GM23338 (cell line): ENCODE measurements at regions not wholly inside any gene's neighbourhood (a gene's known extent, or its start where the extent isn't known, plus 50 kb on each side); places are given as distances from the start of the nearest gene placed in this dataset.

ENCODE experiments used
- ATAC-seq: fragments of 200-7000 bp; cut with Tn5 transposase; 3 replicates; pipeline ENCODE4 v1.9.1; 2020
- DNase-seq: peaks from one replicate; pipeline ENCODE4 v3.0.0-alpha.2; 2015; ENCODE audit warnings: low spot score
- H2AFZ ChIP-seq: fragments of 200-600 bp; sonication (generic); 2 replicates; pipeline ENCODE4 v1.8.0; 2016; ENCODE audit warnings: antibody characterized with exemption, mild to moderate bottlenecking, moderate library complexity
- H3F3A ChIP-seq: fragments of 200-600 bp; sonication (generic); replicated peaks from 2 replicates; pipeline ENCODE4 v1.8.0; 2017; ENCODE audit warnings: antibody characterized with exemption, mixed run types, low read depth
- H3K27ac ChIP-seq: fragments of 200-600 bp; sonication (generic); 2 replicates; pipeline ENCODE4 v1.6.1; 2016; ENCODE audit warnings: low read depth
- H3K27me3 ChIP-seq: fragments of 200-600 bp; sonication (generic); 2 replicates; pipeline ENCODE4 v1.8.0; 2016; ENCODE audit warnings: mild to moderate bottlenecking, mixed run types, moderate library complexity; ENCODE audit not compliant: insufficient read depth
- H3K36me3 ChIP-seq: fragments of 200-600 bp; sonication (generic); 2 replicates; pipeline ENCODE4 v1.8.0; 2016; ENCODE audit warnings: mild to moderate bottlenecking; ENCODE audit not compliant: insufficient read depth
- H3K4me1 ChIP-seq: fragments of 200-600 bp; sonication (generic); 2 replicates; pipeline ENCODE4 v1.8.0; 2016; ENCODE audit warnings: mild to moderate bottlenecking, moderate library complexity; ENCODE audit not compliant: insufficient read depth
- H3K4me2 ChIP-seq: fragments of 200-600 bp; sonication (generic); 2 replicates; pipeline ENCODE4 v1.7.1; 2017; ENCODE audit warnings: mixed run types
- H3K4me3 ChIP-seq: fragments of 200-600 bp; sonication (generic); 2 replicates; pipeline ENCODE4 v1.6.1; 2016; ENCODE audit warnings: mixed run types
- H3K79me2 ChIP-seq: fragments of 200-600 bp; sonication (generic); replicated peaks from 2 replicates; pipeline ENCODE4 v1.8.0; 2017; ENCODE audit warnings: mild to moderate bottlenecking; ENCODE audit not compliant: insufficient read depth
- H3K9me2 ChIP-seq: fragments of 200-600 bp; sonication (generic); 2 replicates; pipeline ENCODE4 v1.8.0; 2017; ENCODE audit not compliant: insufficient read depth
- H4K20me1 ChIP-seq: fragments of 200-600 bp; sonication (generic); replicated peaks from 2 replicates; pipeline ENCODE4 v1.8.0; 2017; ENCODE audit warnings: mild to moderate bottlenecking; ENCODE audit not compliant: insufficient read depth
- H3K27ac Mint-ChIP-seq: 2 replicates; pipeline ENCODE4 v1.8.0; 2020; ENCODE audit warnings: inconsistent platforms, mild to moderate bottlenecking, moderate library complexity, mixed read lengths
- H3K27me3 Mint-ChIP-seq: 3 replicates; pipeline ENCODE4 v1.8.0; 2022; ENCODE audit warnings: low read depth, mild to moderate bottlenecking, moderate library complexity, mixed read lengths, inconsistent platforms; ENCODE audit not compliant: insufficient read depth, poor library complexity
- H3K36me3 Mint-ChIP-seq: 3 replicates; pipeline ENCODE4 v1.8.0; 2021; ENCODE audit warnings: low read depth, mild to moderate bottlenecking, inconsistent platforms, moderate library complexity, mixed read lengths
- H3K4me1 Mint-ChIP-seq: 3 replicates; pipeline ENCODE4 v1.8.0; 2020; ENCODE audit warnings: mild to moderate bottlenecking, inconsistent platforms, mixed read lengths
- H3K4me3 Mint-ChIP-seq: 3 replicates; pipeline ENCODE4 v1.8.0; 2021; ENCODE audit warnings: moderate library complexity, mild to moderate bottlenecking, inconsistent platforms, mixed read lengths
- H3K9me3 Mint-ChIP-seq: 3 replicates; pipeline ENCODE4 v1.8.0; 2020; ENCODE audit warnings: moderate library complexity, mild to moderate bottlenecking, inconsistent platforms, mixed read lengths
- CREB1 ChIP-seq: fragments of 250-450 bp; sonication (Bioruptor Pico); IDR thresholded peaks from 2 replicates; pipeline ENCODE4 v1.5.0; 2020; ENCODE audit warnings: low read depth, mild to moderate bottlenecking, moderate library complexity
- EZH2 ChIP-seq: fragments of 200-600 bp; sonication (generic); IDR thresholded peaks from one replicate; pipeline ENCODE4 v1.8.0; 2017; ENCODE audit warnings: antibody characterized with exemption, mild to moderate bottlenecking, low read depth; ENCODE audit not compliant: unreplicated experiment
- EZH2phosphoT487 ChIP-seq: fragments of 200-600 bp; sonication (generic); IDR thresholded peaks from one replicate; pipeline ENCODE4 v1.8.1; 2018; ENCODE audit warnings: antibody characterized with exemption; ENCODE audit not compliant: unreplicated experiment
- JUNB ChIP-seq: IDR thresholded peaks from one replicate; pipeline ENCODE4 v1.6.1; 2016; ENCODE audit warnings: antibody characterized with exemption; ENCODE audit not compliant: unreplicated experiment
- NANOG ChIP-seq: IDR thresholded peaks from 2 replicates; pipeline ENCODE4 v1.6.1; 2016; ENCODE audit warnings: antibody characterized with exemption, borderline replicate concordance
- POLR2AphosphoS5 ChIP-seq: IDR thresholded peaks from 2 replicates; pipeline ENCODE4 v1.6.1; 2016; ENCODE audit warnings: antibody characterized with exemption, low read depth
- STAT1 ChIP-seq: IDR thresholded peaks from one replicate; pipeline ENCODE4 v1.6.1; 2016; ENCODE audit warnings: antibody characterized with exemption; ENCODE audit not compliant: unreplicated experiment
- ZNF114 ChIP-seq: fragments of 250-450 bp; sonication (Bioruptor Pico); IDR thresholded peaks from 2 replicates; pipeline ENCODE4 v1.5.0; 2020; ENCODE audit warnings: mild to moderate bottlenecking, moderate library complexity
- ZNF331 ChIP-seq: fragments of 250-450 bp; sonication (Bioruptor Pico); IDR thresholded peaks from 2 replicates; pipeline ENCODE4 v1.5.0; 2020; ENCODE audit warnings: low read depth, mild to moderate bottlenecking, moderate library complexity
- TF ChIP-seq, protein P1 (sequence below): fragments of 250-450 bp; sonication (Bioruptor Pico); IDR thresholded peaks from 2 replicates; pipeline ENCODE4 v1.5.0; 2020; ENCODE audit warnings: mild to moderate bottlenecking, moderate library complexity
- TF ChIP-seq, protein P2 (sequence below): IDR thresholded peaks from 2 replicates; pipeline ENCODE4 v1.6.1; 2016; ENCODE audit warnings: antibody characterized with exemption
- TF ChIP-seq, protein P3 (sequence below), 2 experiments: fragments of 200-600 bp in 1 of 2; sonication (generic) in 1 of 2; conservative IDR thresholded peaks; 2 replicates each; pipeline versions ENCODE4 v1.5.1 to v1.6.1; 2016 to 2017; ENCODE audit warnings: antibody characterized with exemption in 2 of 2, low read depth in 2 of 2, mild to moderate bottlenecking in 2 of 2, moderate library complexity in 1 of 2
- TF ChIP-seq, protein P4 (sequence below): IDR thresholded peaks from one replicate; pipeline ENCODE4 v1.6.1; 2018; ENCODE audit warnings: antibody characterized with exemption; ENCODE audit not compliant: unreplicated experiment

DNA sequence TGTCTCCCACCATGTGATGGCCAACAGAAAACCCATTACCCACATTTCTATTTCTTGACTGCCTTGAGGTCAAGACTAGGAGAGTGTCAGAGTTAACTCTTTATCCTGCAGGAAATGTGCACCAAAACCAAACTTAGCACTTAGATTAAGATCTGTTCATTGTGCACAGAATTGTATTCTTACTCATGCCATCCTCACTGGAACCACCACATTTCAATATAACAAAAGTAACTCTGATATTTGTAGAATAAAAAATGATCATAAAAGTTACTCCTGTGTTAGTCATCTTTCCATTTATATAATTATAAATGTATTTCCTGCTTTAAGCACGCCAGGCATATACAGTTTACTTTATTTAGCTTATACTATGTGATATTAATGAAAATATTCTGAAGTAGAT, 193.0 kb upstream of the DPYD start:
- Histone ChIP-seq H3K4me1 (no peaks in the 10 kb centered on the region), H2AFZ (no peak overlapping the region), H3K4me2 (no peak overlapping the region), H3K27me3 (no peaks in the 10 kb centered on the region), H3K9me2 (no peaks in the 10 kb centered on the region), H3K27ac (no peak overlapping the region), H3K36me3 (no peaks in the 10 kb centered on the region), H3F3A (no peaks in the 10 kb centered on the region), H3K4me3 (no peak overlapping the region), H4K20me1 (no peaks in the 10 kb centered on the region), H3K79me2 (no peaks in the 10 kb centered on the region)
- no peak for DNase-seq
- no peaks in the 10 kb centered on the region for H3K36me3 Mint-ChIP-seq
- H3K4me3 Mint-ChIP-seq: no peak overlapping the region
- H3K4me1 Mint-ChIP-seq: no peaks in the 10 kb centered on the region
- H3K27me3 Mint-ChIP-seq: no peaks in the 10 kb centered on the region
- no peaks in the 10 kb centered on the region; the same call in 1 of the 3 replicates for H3K9me3 Mint-ChIP-seq
- TF ChIP-seq POLR2AphosphoS5 (no peak), JUNB (no peak), EZH2 (no peak), ZNF331 (CRISPR knock-in tag) (no peak), STAT1 (no peak), EZH2phosphoT487 (no peak), CREB1 (CRISPR knock-in tag) (no peak), ZNF114 (CRISPR knock-in tag) (no peak), NANOG (no peak)
- TF ChIP-seq, protein P1, sequence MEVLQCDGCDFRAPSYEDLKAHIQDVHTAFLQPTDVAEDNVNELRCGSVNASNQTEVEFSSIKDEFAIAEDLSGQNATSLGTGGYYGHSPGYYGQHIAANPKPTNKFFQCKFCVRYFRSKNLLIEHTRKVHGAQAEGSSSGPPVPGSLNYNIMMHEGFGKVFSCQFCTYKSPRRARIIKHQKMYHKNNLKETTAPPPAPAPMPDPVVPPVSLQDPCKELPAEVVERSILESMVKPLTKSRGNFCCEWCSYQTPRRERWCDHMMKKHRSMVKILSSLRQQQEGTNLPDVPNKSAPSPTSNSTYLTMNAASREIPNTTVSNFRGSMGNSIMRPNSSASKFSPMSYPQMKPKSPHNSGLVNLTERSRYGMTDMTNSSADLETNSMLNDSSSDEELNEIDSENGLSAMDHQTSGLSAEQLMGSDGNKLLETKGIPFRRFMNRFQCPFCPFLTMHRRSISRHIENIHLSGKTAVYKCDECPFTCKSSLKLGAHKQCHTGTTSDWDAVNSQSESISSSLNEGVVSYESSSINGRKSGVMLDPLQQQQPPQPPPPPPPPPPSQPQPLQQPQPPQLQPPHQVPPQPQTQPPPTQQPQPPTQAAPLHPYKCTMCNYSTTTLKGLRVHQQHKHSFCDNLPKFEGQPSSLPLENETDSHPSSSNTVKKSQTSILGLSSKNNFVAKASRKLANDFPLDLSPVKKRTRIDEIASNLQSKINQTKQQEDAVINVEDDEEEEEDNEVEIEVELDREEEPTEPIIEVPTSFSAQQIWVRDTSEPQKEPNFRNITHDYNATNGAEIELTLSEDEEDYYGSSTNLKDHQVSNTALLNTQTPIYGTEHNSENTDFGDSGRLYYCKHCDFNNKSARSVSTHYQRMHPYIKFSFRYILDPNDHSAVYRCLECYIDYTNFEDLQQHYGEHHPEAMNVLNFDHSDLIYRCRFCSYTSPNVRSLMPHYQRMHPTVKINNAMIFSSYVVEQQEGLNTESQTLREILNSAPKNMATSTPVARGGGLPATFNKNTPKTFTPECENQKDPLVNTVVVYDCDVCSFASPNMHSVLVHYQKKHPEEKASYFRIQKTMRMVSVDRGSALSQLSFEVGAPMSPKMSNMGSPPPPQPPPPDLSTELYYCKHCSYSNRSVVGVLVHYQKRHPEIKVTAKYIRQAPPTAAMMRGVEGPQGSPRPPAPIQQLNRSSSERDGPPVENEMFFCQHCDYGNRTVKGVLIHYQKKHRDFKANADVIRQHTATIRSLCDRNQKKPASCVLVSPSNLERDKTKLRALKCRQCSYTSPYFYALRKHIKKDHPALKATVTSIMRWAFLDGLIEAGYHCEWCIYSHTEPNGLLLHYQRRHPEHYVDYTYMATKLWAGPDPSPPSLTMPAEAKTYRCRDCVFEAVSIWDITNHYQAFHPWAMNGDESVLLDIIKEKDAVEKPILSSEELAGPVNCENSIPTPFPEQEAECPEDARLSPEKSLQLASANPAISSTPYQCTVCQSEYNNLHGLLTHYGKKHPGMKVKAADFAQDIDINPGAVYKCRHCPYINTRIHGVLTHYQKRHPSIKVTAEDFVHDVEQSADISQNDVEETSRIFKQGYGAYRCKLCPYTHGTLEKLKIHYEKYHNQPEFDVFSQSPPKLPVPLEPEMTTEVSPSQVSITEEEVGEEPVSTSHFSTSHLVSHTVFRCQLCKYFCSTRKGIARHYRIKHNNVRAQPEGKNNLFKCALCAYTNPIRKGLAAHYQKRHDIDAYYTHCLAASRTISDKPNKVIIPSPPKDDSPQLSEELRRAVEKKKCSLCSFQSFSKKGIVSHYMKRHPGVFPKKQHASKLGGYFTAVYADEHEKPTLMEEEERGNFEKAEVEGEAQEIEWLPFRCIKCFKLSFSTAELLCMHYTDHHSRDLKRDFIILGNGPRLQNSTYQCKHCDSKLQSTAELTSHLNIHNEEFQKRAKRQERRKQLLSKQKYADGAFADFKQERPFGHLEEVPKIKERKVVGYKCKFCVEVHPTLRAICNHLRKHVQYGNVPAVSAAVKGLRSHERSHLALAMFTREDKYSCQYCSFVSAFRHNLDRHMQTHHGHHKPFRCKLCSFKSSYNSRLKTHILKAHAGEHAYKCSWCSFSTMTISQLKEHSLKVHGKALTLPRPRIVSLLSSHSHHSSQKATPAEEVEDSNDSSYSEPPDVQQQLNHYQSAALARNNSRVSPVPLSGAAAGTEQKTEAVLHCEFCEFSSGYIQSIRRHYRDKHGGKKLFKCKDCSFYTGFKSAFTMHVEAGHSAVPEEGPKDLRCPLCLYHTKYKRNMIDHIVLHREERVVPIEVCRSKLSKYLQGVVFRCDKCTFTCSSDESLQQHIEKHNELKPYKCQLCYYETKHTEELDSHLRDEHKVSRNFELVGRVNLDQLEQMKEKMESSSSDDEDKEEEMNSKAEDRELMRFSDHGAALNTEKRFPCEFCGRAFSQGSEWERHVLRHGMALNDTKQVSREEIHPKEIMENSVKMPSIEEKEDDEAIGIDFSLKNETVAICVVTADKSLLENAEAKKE: no peak
- TF ChIP-seq, protein P2, sequence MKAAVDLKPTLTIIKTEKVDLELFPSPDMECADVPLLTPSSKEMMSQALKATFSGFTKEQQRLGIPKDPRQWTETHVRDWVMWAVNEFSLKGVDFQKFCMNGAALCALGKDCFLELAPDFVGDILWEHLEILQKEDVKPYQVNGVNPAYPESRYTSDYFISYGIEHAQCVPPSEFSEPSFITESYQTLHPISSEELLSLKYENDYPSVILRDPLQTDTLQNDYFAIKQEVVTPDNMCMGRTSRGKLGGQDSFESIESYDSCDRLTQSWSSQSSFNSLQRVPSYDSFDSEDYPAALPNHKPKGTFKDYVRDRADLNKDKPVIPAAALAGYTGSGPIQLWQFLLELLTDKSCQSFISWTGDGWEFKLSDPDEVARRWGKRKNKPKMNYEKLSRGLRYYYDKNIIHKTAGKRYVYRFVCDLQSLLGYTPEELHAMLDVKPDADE: no peak
- TF ChIP-seq, protein P3, sequence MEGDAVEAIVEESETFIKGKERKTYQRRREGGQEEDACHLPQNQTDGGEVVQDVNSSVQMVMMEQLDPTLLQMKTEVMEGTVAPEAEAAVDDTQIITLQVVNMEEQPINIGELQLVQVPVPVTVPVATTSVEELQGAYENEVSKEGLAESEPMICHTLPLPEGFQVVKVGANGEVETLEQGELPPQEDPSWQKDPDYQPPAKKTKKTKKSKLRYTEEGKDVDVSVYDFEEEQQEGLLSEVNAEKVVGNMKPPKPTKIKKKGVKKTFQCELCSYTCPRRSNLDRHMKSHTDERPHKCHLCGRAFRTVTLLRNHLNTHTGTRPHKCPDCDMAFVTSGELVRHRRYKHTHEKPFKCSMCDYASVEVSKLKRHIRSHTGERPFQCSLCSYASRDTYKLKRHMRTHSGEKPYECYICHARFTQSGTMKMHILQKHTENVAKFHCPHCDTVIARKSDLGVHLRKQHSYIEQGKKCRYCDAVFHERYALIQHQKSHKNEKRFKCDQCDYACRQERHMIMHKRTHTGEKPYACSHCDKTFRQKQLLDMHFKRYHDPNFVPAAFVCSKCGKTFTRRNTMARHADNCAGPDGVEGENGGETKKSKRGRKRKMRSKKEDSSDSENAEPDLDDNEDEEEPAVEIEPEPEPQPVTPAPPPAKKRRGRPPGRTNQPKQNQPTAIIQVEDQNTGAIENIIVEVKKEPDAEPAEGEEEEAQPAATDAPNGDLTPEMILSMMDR (conservative IDR thresholded peaks at IDR 0.05; ENCODE audit: low read depth in 2 of 2): no peak
- TF ChIP-seq, protein P4, sequence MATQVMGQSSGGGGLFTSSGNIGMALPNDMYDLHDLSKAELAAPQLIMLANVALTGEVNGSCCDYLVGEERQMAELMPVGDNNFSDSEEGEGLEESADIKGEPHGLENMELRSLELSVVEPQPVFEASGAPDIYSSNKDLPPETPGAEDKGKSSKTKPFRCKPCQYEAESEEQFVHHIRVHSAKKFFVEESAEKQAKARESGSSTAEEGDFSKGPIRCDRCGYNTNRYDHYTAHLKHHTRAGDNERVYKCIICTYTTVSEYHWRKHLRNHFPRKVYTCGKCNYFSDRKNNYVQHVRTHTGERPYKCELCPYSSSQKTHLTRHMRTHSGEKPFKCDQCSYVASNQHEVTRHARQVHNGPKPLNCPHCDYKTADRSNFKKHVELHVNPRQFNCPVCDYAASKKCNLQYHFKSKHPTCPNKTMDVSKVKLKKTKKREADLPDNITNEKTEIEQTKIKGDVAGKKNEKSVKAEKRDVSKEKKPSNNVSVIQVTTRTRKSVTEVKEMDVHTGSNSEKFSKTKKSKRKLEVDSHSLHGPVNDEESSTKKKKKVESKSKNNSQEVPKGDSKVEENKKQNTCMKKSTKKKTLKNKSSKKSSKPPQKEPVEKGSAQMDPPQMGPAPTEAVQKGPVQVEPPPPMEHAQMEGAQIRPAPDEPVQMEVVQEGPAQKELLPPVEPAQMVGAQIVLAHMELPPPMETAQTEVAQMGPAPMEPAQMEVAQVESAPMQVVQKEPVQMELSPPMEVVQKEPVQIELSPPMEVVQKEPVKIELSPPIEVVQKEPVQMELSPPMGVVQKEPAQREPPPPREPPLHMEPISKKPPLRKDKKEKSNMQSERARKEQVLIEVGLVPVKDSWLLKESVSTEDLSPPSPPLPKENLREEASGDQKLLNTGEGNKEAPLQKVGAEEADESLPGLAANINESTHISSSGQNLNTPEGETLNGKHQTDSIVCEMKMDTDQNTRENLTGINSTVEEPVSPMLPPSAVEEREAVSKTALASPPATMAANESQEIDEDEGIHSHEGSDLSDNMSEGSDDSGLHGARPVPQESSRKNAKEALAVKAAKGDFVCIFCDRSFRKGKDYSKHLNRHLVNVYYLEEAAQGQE: no peak
- ATAC-seq: no peak
- no peak overlapping the region for H3K27ac Mint-ChIP-seq
